Trophoblast cell (in vitro differentiated cells and primary cell): ENCODE measurements at regions not wholly inside any gene's neighbourhood (a gene's known extent, or its start where the extent isn't known, plus 50 kb on each side); places are given as distances from the start of the nearest gene placed in this dataset.

Experiments used
- DNase-seq, 2 donors: peaks; one replicate each; pipeline ENCODE4 v3.0.0-alpha.2; 2016
- H2AFZ ChIP-seq: 2 replicates; pipeline ENCODE4 v1.6.1; 2013; ENCODE audit warnings: low read length, moderate library complexity, mild to moderate bottlenecking; ENCODE audit not compliant: insufficient read depth, poor library complexity
- H2AK5ac ChIP-seq: 2 replicates; pipeline ENCODE4 v1.6.1; 2013; ENCODE audit warnings: mild to moderate bottlenecking, low read length
- H2BK120ac ChIP-seq: 2 replicates; pipeline ENCODE4 v1.6.1; 2013; ENCODE audit warnings: low read length, mild to moderate bottlenecking, moderate library complexity; ENCODE audit not compliant: insufficient read depth, poor library complexity
- H2BK12ac ChIP-seq: 2 replicates; pipeline ENCODE4 v1.6.1; 2013; ENCODE audit warnings: mild to moderate bottlenecking, low read length, moderate library complexity
- H2BK5ac ChIP-seq: 2 replicates; pipeline ENCODE4 v1.6.1; 2013; ENCODE audit warnings: low read length, low read depth, moderate library complexity, mild to moderate bottlenecking; ENCODE audit not compliant: poor library complexity
- H3K14ac ChIP-seq: 2 replicates; pipeline ENCODE4 v1.6.1; 2013; ENCODE audit warnings: mild to moderate bottlenecking, low read length
- H3K18ac ChIP-seq: 2 replicates; pipeline ENCODE4 v1.6.1; 2013; ENCODE audit warnings: mild to moderate bottlenecking, low read length
- H3K23ac ChIP-seq: 2 replicates; pipeline ENCODE4 v1.6.1; 2013; ENCODE audit warnings: low read length
- H3K27ac ChIP-seq: 2 replicates; pipeline ENCODE4 v1.5.1; 2013; ENCODE audit warnings: low read depth, mild to moderate bottlenecking, inconsistent platforms, low read length, moderate library complexity
- H3K27me3 ChIP-seq: 2 replicates; pipeline ENCODE4 v1.6.1; 2013; ENCODE audit warnings: inconsistent platforms, mild to moderate bottlenecking, low read length, moderate library complexity; ENCODE audit not compliant: insufficient read depth
- H3K36me3 ChIP-seq, 2 experiments: 1 replicate in 1 of 2; 2 replicates in 1 of 2; pipeline ENCODE4 v1.6.1; 2013; ENCODE audit warnings: low read length in 2 of 2, mild to moderate bottlenecking in 2 of 2, moderate library complexity in 1 of 2; ENCODE audit not compliant: insufficient read depth in 2 of 2, control insufficient read depth in 1 of 2
- H3K4ac ChIP-seq: 2 replicates; pipeline ENCODE4 v1.6.1; 2013; ENCODE audit warnings: low read depth, mild to moderate bottlenecking, low read length, moderate library complexity
- H3K4me1 ChIP-seq, 2 experiments: 1 replicate in 1 of 2; 2 replicates in 1 of 2; pipeline ENCODE4 v1.6.1; 2013; ENCODE audit warnings: low read length in 2 of 2, mild to moderate bottlenecking in 2 of 2, moderate library complexity in 1 of 2; ENCODE audit not compliant: insufficient read depth in 2 of 2, control insufficient read depth in 1 of 2
- H3K4me2 ChIP-seq: 2 replicates; pipeline ENCODE4 v1.6.1; 2013; ENCODE audit warnings: inconsistent platforms, mild to moderate bottlenecking, low read length, moderate library complexity
- H3K4me3 ChIP-seq: 2 replicates; pipeline ENCODE4 v1.5.1; 2013; ENCODE audit warnings: mild to moderate bottlenecking, low read depth, low read length, inconsistent platforms
- H3K79me1 ChIP-seq: one replicate; pipeline ENCODE4 v1.6.1; 2013; ENCODE audit warnings: low read length
- H3K79me2 ChIP-seq: 2 replicates; pipeline ENCODE4 v1.6.1; 2013; ENCODE audit warnings: low read length, mild to moderate bottlenecking; ENCODE audit not compliant: control insufficient read depth, insufficient read depth, poor library complexity
- H3K9ac ChIP-seq: 2 replicates; pipeline ENCODE4 v1.6.1; 2013; ENCODE audit warnings: mild to moderate bottlenecking, low read length
- H3K9me3 ChIP-seq: 2 replicates; pipeline ENCODE4 v1.6.1; 2013; ENCODE audit warnings: low read depth, mild to moderate bottlenecking, control low read depth, inconsistent platforms, low read length; ENCODE audit not compliant: insufficient read depth
- H4K12ac ChIP-seq: 2 replicates; pipeline ENCODE4 v1.6.1; 2013; ENCODE audit warnings: low read depth, mild to moderate bottlenecking, low read length, moderate library complexity
- H4K8ac ChIP-seq: 2 replicates; pipeline ENCODE4 v1.6.1; 2013; ENCODE audit warnings: low read depth, mild to moderate bottlenecking, low read length, moderate library complexity
- H4K91ac ChIP-seq: one replicate; pipeline ENCODE4 v1.6.1; 2013; ENCODE audit warnings: low read depth, mild to moderate bottlenecking, low read length, moderate library complexity
- WGBS: extraction: QIAGEN DNeasy Blood & Tissue Kit; methylation state at CpG from one replicate; pipeline ENCODE4 v1.1.7; 2013; ENCODE audit warnings: missing lambda C conversion rate; ENCODE audit not compliant: insufficient read length, insufficient coverage; ENCODE audit errors: extremely low coverage; 5-methylcytosine and 5-hydroxymethylcytosine counted together

GRCh38 chr4:68765876-68766275, 49.9 kb upstream of the UGT2B10 start:
- no peaks in the 10 kb centered on the region for H3K27me3 ChIP-seq
- H3K27ac ChIP-seq, result no peak overlapping the region
- H3K9ac ChIP-seq, result no peak overlapping the region

More at GRCh38 chr4:68765876-68766275, 49.9 kb upstream of the UGT2B10 start:
- Histone ChIP-seq H4K12ac (no peak overlapping the region), H2BK120ac (no peak overlapping the region), H2BK5ac (no peak overlapping the region), H3K14ac (no peak overlapping the region), H3K79me2 (no peaks in the 10 kb centered on the region), H3K4me1 (no peaks in the 10 kb centered on the region), H3K23ac (no peak overlapping the region), H4K91ac (no peak overlapping the region), H3K4me3 (no peak overlapping the region), H3K4ac (no peak overlapping the region), H3K4me2 (no peak overlapping the region), H3K18ac (no peak overlapping the region), H3K79me1 (no peaks in the 10 kb centered on the region), H2BK12ac (no peak overlapping the region), H2AFZ (no peak overlapping the region), H3K36me3 (no peaks in the 10 kb centered on the region), H4K8ac (no peak overlapping the region), H3K9me3 (no peaks in the 10 kb centered on the region), H2AK5ac (no peak overlapping the region)
- DNase-seq, result no peak
- WGBS, result no CpG with 5 or more reads among the region's 3 CpGs
